ENCODE measurements at regions not wholly inside any gene's neighbourhood (a gene's known extent, or its start where the extent isn't known, plus 50 kb on each side); places are given as distances from the start of the nearest gene placed in this dataset.
"Not testable (repeated sequence)": the region's sequence is repeated elsewhere in the genome, so short reads cannot be mapped to it uniquely, and the experiment has no call there.

DNA sequence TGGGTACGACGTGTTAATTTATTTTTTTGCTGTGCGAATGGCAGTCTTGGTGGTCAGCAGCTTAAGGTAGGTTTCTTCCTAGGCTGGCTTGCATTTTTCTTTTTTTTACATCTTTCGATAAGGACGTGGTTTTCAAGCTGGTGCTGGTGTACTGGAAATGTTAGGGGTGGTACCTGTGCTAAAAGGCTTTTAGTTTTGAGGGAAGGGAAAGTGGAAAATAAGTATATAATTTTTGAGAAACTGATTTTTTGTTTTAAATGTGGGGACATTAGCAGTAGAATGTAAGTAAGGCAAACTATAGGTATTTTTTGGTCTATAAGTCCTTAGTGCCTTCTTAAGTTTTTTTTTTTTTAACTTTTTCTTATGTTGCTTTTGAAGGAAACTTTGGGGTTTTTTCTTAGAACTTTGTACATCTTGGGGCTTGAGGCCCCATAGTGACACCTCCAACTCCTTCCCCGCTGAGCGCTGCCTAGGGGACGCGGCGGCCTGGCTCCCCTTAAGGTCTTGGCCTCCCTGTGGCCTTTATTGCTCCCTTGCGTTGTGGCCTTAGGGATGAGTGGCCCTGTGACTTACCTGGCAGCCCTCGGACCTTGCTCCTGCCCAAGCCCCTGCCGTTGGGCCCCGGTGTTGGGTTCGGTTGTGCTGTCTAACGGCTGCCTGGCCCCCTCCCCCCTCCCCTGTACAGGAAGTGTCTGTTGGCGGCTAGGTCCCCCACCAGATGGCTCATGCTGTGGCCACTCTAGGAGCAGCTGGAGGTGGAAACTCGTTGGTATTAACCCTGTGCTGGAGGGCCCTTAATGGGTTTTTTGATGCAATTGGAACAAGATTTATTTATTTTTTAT is 88.0 kb upstream of the RPRML start:
- DNase-seq (peak; percentile 79), ATAC-seq (ENCODE audit: low read depth) (peak; percentile 88)
- H3K9me3 Mint-ChIP-seq, result no peaks in the 10 kb centered on the region
- H3K27ac Mint-ChIP-seq, result peak overlapping the region; percentile 97
- POLR2A ChIA-PET, result interaction anchor here (0.6 to 1.5 kb wide), 7 partner anchors 28 to 1063 kb away, joined by 3 to 6 read pairs (median 4); no protein-coding TSS in a partner anchor
- peaks cover 27% of the 10 kb centered on the region for H3K4me1 Mint-ChIP-seq
- H3K27me3 Mint-ChIP-seq, result no peaks in the 10 kb centered on the region
- peaks cover 29% of the 10 kb centered on the region for H3K36me3 Mint-ChIP-seq
- H3K4me3 Mint-ChIP-seq, result peak overlapping the region; percentile 87

DNA sequence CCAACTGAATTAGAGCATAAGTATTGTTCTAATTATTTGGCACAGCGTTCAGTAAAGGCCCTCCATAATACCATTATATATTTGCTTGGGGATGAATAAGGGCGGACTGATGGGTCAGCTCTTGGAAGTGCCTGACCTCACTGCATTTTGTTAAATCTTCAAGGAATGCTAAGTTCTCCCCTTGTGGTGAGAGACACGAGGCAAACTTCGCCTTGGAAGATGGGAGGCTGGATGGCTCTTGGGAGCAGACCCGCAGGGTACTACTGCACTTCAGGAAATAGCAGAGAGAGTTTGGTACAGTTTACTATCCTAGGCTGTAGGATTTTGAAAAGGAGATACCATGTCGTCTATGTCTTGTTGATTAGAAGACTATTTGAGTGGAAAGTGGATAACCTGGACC is 87.0 kb upstream of the RPRML start:
- Mint-ChIP-seq H3K4me1 (peaks cover 27% of the 10 kb centered on the region), H3K9me3 (no peaks in the 10 kb centered on the region), H3K27ac (peak overlapping the region; percentile 97), H3K27me3 (no peaks in the 10 kb centered on the region), H3K4me3 (peak overlapping the region; percentile 87), H3K36me3 (peaks cover 26% of the 10 kb centered on the region)
- DNase-seq (no peak), ATAC-seq (ENCODE audit: low read depth) (no peak)
- POLR2A ChIA-PET, result interaction anchor here (1.5 kb wide), 1 partner anchor 29 kb away, joined by 4 read pairs; no protein-coding TSS in a partner anchor

DNA sequence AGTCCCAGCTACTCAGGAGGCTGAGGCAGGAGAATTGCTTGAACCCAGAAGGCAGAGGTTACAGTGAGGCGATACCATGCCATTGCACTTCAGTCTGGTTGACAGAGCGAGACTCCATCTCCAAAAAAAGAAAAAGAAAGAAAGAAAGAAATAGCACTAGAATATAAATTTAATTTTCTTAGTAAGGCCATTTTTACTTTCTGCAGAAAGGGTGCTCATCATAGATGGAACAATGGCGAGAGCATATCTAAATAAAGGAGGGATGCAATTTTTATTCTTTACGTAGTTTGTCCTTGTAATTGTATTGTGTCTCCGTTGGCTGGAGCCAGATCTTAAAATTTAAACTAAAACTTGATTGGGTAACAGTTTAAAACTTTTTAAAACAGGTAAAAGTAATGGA is 85.6 kb upstream of the RPRML start:
- no peak for DNase-seq
- no peak for ATAC-seq (ENCODE audit: low read depth)
- POLR2A ChIA-PET, result no interaction called here
- peaks cover 19% of the 10 kb centered on the region for H3K36me3 Mint-ChIP-seq
- H3K27me3 Mint-ChIP-seq, result no peaks in the 10 kb centered on the region
- peaks cover 21% of the 10 kb centered on the region for H3K4me1 Mint-ChIP-seq
- H3K4me3 Mint-ChIP-seq, result no peak overlapping the region
- H3K27ac Mint-ChIP-seq, result no peak overlapping the region
- H3K9me3 Mint-ChIP-seq, result no peaks in the 10 kb centered on the region

DNA sequence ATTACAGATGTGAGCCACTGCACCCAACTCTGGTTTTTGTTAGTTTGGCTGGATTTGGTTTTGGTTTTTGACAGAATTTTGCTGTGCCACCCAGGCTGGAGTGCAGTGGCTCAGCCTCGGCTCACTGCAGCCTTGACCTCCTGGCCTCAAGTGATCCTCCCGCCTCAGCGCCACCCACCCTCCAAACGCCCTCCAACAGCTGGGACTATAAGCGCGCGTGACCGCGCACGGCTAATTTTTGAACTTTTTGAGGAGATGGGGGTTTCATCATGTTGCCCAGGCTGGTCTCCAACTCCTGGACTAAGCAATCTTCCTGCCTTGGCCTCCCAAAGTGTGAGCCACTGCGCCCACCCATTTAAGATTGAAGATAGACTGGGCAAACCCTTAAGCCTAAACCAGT is 84.4 kb upstream of the RPRML start:
- Mint-ChIP-seq H3K27me3 (no peaks in the 10 kb centered on the region), H3K4me3 (no peak overlapping the region), H3K36me3 (peaks cover 15% of the 10 kb centered on the region), H3K4me1 (peaks cover 17% of the 10 kb centered on the region), H3K9me3 (no peaks in the 10 kb centered on the region), H3K27ac (no peak overlapping the region)
- POLR2A ChIA-PET, result no interaction called here
- DNase-seq, result no peak
- no peak for ATAC-seq (ENCODE audit: low read depth)

DNA sequence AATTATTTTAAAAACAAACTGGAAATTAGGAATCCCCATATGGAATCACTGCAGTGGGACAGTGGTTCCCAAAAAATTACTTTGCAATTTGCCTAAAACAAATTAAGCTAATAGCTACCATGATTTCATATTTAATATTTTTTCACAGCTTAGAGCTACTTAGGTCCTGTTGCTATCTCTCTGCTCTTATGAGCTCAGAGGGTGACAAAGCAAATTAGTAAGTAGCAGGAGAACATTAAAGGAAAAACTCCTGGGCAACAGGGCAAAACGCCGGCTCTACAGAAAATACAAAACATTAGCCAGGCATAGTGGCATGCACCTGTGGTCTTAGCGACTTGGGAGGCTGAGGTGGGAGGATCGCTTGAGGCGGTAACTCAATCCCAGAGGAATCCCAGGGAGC is 83.8 kb upstream of the RPRML start:
- H3K9me3 Mint-ChIP-seq; DNase-seq; ATAC-seq (ENCODE audit: low read depth); POLR2A ChIA-PET; H3K27me3 Mint-ChIP-seq; H3K4me3 Mint-ChIP-seq; H3K27ac Mint-ChIP-seq: not testable (repeated sequence)
- Mint-ChIP-seq H3K4me1 (peaks cover 15% of the 10 kb centered on the region), H3K36me3 (peaks cover 15% of the 10 kb centered on the region)

DNA sequence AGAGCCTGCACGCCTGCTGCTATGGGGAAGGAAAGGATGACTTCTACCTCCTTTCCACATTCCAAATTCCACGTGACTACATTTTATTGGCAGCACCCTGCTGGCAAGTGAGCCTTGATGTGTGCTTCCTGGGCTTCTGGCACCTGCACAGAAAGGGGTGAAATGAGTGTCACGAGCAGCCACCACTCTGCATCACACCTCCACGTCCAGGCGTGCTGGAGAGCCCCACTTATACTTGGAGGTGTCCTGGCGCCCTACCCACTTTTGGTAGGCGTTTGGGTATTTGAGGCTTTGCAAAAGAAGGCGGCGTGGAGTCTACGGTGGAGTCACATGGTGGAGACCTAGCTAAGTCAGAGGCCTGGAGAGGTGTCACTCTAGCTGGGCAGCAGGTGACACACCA is 81.0 kb upstream of the RPRML start:
- ATAC-seq (ENCODE audit: low read depth); H3K9me3 Mint-ChIP-seq; H3K4me1 Mint-ChIP-seq; DNase-seq; H3K27ac Mint-ChIP-seq; H3K4me3 Mint-ChIP-seq; H3K27me3 Mint-ChIP-seq; POLR2A ChIA-PET: not testable (repeated sequence)
- peaks cover 25% of the 10 kb centered on the region for H3K36me3 Mint-ChIP-seq

DNA sequence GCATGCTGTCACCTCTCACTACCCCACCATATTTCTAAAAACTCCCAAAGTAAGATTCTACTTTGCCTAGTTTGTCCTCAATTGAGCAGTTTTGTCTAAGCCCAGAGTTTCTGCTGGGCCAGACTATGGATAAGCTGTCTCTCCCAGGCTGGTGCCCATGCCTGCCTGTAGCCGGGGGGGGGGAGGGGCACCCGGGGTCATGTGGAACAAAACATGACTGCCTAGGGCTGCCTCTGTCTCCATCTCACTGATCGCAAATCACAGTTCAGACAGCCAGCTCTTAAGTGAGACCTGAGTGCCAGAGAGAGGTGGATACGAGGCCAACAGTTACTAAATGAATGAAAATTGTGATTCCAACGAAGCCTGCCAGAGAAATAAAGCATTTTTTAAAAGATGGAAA is 78.8 kb upstream of the RPRML start:
- no peaks in the 10 kb centered on the region for H3K9me3 Mint-ChIP-seq
- POLR2A ChIA-PET, result no interaction called here
- no peak overlapping the region for H3K4me3 Mint-ChIP-seq
- H3K36me3 Mint-ChIP-seq, result peaks cover 19% of the 10 kb centered on the region
- ATAC-seq (ENCODE audit: low read depth) (no peak), DNase-seq (no peak)
- H3K4me1 Mint-ChIP-seq, result peaks cover 5% of the 10 kb centered on the region
- no peaks in the 10 kb centered on the region for H3K27me3 Mint-ChIP-seq
- H3K27ac Mint-ChIP-seq, result no peak overlapping the region

DNA sequence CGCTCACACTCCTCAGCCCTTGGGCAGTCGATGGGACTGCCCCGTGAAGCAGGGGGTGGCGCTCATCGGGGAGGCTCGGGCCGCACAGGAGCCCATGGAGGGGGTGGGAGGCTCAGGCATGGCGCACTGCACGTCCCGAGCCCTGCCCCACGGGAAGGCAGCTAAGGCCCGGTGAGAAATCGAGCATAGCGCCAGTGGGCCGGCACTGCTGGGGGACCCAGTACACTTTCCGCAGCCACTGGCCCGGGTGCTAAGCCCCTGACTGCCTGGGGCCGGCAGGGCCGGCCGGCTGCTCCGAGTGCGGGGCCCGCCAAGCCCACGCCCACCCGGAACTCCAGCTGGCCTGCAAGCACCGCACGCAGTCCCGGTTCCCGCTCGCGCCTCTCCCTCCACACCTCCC is 78.2 kb upstream of the RPRML start:
- DNase-seq; H3K9me3 Mint-ChIP-seq; H3K27ac Mint-ChIP-seq; H3K4me3 Mint-ChIP-seq; POLR2A ChIA-PET; ATAC-seq (ENCODE audit: low read depth); H3K4me1 Mint-ChIP-seq; H3K27me3 Mint-ChIP-seq: not testable (repeated sequence)
- H3K36me3 Mint-ChIP-seq, result peaks cover 19% of the 10 kb centered on the region

DNA sequence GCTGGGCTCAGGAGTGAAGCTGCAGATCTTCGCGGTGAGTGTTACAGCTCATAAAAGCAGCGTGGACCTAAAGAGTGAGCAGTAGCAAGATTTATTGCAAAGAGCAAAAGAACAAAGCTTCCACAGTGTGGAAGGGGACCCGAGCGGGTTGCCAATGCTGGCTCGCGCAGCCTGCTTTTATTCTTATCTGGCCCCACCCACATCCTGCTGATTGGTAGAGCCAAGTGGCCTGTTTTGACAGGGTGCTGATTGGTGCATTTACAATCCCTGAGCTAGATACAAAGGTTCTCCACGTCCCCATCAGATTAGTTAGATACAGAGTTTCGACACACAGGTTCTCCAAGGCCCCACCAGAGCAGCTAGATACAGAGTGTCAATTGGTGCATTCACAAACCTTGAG is 77.6 kb upstream of the RPRML start:
- ATAC-seq (ENCODE audit: low read depth), result not testable (repeated sequence)

More for the DNA sequence above, 77.6 kb upstream of the RPRML start:
- H3K27ac Mint-ChIP-seq, DNase-seq, H3K4me1 Mint-ChIP-seq, H3K27me3 Mint-ChIP-seq, H3K4me3 Mint-ChIP-seq, POLR2A ChIA-PET, H3K9me3 Mint-ChIP-seq: not testable (repeated sequence)
- H3K36me3 Mint-ChIP-seq, result peaks cover 19% of the 10 kb centered on the region
